ENCODE measurements at regions not wholly inside any gene's neighbourhood (a gene's known extent, or its start where the extent isn't known, plus 50 kb on each side); places are given as distances from the start of the nearest gene placed in this dataset.

DNA sequence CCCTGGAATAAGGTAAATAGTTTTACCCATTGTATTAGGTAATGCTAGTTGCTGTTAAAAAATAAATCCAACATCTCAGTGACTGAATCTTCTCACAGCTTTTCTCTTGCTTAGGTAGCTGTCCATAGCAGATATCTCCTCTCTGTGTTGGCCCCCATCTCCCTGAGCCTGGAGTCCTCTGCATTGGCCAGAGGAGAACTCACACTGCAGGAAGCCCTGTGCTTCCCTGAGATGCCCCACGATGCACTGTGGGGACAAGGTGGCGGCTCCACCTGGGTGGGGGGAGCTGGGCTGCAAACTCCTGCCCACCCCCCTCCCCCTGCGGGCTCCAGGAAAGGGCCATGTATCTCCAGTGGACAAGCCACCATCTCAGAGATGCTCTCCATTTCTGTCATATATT is 80.4 kb upstream of the SALL3 start:
- DNase-seq, result no peak

DNA sequence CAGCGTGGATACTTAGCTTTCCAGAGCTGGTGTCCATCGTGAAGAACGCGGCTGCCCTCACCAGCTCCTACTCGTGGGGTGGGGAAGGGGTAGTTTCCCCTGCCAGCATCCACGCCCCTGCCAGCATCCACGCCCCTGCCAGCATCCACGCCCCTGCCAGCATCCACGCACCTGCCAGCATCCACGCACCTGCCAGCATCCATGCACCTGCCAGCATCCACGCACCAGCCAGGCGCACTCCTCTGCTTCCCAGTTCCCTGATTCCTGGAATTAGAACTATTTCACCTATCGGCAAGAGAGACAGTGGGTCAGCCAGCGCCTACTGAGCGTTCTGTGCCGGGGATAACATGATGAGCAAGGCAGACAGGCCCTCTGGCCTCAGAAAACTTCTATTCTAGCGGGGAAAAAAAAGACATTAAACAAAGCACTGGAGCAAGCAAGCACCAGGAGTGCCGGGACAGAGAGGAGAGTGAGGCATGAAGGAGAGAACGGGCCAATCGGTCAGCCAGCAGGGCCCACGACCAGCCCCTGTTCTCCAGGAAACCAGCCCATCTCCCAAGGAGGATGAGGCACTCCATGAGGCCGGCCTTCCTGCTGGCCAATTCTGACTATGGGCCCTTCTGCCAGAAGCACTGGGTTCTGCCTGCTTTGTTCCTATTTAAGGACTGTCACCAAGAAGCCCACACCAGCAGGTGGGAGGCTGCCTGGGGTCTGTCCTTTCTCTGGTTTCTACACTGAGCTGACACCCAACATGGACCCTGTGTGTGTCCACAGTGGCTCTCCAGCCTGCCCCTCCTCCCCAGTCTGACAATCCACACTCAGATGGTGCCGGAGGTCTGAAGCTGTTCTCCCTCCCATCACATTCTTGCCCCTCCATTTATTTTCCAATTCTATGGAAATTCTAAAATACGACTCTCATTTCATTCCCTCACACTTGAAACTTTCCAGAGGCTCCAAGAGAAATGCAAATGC is 78.4 kb upstream of the SALL3 start:
- DNase-seq, result no peak

DNA sequence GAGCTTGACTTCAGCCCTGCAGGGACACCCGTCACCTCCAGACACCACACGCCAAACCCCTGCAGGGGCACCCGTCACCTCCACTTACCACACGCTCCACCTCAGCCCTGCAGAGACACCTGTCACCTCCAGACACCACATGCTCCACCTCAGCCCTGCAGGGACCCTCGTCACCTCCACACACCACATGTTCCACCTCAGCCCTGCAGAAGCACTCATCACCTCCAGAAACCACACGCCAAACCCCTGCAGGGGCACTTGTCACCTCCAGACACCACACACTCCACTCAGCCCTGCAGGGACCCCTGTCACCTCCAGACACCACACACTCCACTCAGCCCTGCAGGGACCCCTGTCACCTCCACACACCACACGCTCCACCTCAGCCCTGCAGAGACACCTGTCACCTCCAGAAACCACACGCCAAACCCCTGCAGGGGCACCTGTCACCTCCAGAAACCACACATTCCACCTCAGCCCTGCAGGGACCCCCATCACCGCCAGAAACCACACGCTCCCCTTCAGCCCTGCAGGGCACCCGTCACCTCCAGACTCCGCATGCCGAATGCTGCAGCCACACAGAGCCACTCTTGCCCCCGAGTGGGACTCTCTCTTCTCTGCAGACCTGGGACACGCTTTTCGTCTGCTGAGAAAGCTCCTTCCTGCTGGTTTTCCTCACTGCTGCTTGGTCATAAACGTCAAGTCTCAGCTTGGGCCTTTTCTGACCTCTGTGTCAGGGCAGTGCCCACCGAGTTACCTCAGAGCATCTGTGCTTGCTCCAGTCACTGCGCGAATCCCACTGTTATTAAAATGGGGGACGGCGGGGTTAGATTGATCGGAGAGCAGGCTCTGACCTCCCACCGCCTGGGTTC is 77.5 kb upstream of the SALL3 start:
- DNase-seq, result no peak

DNA sequence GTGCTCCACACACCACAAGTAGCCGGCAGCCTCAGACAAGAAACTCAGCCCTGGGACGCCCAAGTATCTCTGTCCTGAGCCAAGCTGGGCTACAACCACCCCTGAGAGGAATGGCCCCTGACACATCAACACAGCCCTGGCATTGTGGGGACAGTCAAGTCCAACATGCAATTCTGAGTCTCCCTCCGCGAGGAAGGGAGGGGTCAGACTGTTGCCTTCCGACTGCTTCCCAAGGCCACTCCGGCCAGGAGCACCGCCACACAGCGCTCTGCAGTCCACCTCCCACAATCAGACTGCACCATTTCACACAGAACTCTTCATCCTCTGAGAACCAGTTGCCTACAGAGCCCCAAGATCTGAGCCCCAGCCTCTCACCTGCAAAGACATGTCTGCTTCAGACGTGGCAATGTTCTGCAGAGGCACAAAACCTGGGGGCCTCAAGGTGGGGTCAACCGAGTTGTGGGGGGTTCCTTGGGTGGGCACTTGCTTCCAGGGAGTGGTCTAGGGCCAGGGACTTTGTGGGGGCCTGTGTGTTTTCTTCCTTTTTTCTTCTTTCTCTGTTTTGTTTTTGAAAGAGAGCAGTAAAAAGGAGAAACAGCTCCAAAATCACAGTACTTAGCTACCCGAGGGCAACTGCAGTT is 76.7 kb upstream of the SALL3 start:
- DNase-seq, result no peak

DNA sequence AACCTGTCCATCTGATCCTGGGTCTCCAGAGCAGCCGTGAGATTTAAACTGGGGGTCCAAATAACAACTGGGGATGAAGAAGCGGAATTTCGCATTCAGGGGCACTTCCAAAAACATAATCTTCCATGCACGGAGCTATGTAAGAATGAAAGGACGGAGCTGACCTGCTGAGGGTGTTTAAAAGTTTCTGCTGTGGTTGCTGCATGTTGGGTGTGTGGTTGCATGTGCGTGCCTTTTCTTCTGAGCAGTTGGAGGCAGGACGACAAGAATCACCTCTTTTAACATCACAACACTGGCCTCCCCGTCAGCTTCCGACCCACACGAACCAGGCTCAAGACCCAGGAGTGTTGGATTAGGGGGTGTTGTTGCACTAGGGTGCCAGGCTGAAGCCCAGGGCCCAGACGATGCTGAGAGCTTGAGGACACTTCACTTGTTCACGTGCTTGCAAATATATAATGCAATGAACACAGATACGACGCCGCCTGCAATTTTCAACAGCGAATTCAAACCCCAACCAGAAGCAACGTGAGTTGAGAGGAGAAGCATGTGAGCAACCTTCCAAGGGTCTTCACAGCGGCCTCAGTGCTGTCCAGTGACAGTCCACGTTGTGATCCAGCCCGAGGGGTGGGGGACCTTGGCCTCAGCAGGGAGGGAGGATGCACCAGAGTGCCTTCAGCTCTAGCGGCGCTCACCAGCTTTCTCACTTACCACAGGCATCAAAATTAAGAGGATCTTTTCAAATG is 76.0 kb upstream of the SALL3 start:
- no peak for DNase-seq

DNA sequence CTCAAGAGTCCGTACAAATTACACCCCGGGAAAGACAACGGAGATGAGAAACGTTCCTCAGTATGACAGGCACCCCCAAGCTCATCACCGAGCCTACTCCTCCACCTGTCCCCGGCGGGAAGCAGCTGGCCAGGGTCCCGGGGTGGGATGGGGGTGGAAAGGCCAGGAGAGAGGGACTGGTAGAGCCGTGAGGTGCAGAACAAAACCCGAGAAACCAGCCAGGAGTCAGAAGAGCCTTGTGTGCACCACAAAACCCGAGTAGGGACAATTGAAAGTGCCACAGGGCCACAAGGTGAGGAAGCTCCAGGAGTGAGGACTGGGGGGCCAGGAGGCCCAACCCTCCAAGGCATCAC is 75.5 kb upstream of the SALL3 start:
- DNase-seq, result no peak

DNA sequence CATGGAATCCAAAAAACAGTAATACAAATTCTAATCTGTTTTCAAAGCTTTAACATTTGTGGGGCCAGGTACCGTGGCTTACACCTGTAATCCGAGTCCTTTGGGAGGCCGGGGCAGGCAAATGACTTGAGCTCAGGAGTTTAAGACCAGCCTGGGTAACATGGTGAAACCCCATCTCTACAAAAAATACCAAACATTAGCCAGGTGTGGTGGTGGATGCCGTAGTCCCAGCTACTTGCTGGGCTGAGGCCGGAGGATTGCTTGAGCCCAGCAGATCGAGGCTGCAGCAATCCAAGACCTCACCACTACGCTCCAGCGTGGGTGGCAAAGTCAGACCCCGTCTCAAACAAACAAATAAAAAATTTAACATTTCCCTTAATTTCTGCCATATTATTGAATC is 74.3 kb upstream of the SALL3 start:
- DNase-seq, result no peak

DNA sequence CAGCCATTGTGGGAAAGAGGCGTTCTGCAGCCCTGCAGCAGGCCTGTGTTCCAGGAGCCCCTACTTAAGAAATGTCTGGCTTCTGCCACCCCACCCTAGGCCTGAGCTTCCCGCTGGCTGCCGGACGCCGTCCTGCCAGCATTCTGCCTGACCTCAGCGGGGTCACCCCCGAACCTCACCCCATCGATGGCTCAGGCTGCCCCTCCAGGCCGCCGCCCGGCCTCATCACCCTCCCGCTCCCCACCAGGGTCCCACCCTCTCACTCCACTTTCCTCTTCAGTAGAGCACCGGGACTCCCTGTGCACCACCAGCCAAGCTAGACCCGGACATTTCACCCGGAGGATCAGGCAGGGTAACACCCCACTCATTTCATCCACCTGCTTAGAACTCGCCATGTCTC is 73.6 kb upstream of the SALL3 start:
- no peak for DNase-seq

DNA sequence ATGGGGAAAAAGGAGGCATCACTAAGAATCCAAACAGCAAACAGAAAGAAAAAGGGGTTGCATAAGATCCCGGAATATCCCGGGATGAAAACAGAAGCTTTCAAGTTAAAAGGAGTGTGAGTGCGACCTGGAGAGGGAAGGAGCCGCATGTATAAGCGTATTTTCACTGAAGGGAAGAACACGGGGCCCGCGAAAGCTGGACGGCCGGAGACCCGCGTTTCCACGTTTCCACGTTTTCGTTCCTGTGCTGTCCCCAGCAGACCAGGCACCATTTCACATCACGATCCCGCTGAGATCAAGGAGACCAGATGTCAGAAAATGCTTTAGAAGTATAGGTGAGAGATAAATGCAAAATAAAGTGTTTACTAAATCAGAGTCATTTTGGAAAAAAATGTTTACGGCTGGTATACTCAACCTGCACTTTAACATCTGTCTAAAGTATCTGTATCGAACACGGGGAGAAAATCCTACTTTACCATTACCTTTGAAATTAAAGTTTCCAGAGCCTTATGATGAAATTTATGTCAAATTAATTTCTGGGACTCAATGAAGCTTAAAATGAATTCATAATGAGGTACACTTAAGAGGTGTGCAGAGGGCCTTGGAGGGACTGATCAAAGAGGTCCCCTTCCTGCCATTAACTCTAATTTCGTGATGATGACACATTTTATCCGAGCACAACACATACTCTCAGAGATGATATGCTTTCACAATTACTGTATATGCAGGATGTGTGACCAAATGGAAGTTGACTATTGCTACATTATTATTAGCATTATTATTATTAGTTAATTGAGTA is 71.0 kb upstream of the SALL3 start:
- DNase-seq, result no peak

DNA sequence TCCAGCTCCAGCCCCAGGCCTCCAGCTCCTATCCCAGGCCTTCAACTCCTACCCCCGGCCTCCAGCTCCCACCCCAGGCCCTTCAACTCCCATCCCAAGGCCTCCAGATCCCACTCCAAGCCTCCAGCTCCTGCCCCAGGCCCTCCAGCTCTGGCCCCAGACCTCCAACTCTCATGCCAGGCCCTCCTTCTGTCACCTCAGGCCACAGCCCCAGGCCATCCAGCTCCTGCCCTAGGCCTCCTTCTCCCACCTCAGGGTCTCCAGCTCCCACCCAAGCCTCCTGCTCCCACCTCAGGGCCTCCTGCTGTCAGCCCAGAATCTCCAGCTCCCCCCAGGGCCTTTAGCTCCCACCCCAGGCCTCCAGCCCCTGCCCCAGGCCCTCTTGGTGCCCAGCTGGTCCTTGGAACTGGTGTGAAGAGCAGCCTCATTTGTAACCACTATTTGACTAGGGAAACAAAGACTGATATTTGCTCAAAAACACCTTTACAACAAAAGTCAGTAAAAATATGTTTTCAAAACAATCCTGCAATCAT is 67.8 kb upstream of the SALL3 start:
- DNase-seq, result no peak

DNA sequence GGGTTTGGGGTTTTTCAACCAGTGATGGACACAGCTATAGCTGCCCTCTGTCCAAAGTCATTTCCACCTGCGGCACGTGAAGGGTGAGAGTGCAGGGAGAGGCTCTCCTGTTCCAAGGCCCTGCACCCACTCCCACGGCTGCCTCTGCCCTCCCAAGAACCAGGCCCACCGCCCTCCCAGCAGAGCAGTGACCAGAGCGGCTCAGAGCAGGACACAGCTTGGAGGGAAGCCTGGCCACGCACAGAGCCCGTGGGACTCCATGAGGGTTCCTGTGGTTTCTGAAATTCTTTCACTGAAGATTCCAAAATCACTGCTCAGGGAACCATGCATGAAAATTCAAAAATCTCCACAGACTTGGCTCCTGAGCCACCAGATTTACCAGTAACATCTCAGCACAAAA is 67.3 kb upstream of the SALL3 start:
- DNase-seq, result no peak

DNA sequence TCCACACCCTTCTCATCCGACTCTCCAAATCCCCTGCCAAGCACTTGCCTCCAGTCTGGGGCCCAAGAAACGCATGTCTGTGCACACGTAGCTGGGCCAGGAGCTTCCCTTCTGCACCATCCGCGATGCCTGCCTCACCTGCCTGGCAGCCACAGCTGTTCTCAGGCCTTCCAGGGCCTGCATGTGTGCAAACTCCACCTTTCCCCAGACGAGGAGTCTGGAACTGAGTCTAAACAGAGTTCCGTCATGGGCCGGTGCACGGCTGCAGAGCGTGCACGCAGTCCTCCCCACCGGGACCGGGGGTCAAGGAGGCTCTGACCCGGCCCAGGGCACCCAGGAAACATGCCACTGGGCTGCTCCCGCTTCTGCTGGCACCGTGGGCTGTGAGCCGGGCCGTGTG is 66.8 kb upstream of the SALL3 start:
- DNase-seq, result no peak

DNA sequence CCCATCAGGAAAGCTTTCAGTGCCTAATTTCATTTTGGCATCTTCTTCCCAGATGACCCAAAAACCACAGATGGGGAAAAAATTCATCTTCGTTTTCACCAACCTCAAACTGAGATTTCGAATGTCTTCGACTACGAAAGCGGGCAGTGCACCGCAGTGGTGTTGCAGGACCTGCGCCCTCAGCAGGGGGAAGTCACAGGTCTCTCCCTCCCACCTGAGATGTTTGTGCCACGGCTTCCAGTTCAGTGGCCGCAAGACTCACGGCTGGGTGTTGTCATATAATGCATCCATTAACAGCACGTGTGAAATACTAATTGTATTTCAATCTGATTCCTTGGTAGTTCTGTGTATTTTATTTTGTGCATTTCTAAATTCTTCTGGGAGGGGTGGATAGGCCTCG is 66.2 kb upstream of the SALL3 start:
- DNase-seq, result no peak

DNA sequence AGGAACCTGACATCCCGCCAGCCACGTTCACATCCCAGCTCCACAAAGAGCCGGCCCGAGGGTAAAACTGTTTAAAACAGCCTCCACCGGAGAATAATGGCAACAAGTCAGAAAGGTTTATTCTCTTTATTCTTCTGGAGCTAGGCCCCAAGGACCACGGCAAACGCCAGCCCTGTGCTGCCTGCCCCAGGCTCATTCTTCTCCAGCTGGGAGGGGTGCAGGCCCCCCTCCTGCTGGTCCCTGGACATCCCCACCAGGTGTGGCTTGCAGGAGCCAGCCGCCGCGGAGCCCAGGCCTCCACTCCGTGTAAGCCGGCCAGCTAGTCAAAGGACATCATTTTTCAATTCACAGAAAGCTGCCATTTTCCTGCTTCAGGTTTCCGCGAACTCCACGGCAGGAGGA is 65.8 kb upstream of the SALL3 start:
- no peak for DNase-seq

DNA sequence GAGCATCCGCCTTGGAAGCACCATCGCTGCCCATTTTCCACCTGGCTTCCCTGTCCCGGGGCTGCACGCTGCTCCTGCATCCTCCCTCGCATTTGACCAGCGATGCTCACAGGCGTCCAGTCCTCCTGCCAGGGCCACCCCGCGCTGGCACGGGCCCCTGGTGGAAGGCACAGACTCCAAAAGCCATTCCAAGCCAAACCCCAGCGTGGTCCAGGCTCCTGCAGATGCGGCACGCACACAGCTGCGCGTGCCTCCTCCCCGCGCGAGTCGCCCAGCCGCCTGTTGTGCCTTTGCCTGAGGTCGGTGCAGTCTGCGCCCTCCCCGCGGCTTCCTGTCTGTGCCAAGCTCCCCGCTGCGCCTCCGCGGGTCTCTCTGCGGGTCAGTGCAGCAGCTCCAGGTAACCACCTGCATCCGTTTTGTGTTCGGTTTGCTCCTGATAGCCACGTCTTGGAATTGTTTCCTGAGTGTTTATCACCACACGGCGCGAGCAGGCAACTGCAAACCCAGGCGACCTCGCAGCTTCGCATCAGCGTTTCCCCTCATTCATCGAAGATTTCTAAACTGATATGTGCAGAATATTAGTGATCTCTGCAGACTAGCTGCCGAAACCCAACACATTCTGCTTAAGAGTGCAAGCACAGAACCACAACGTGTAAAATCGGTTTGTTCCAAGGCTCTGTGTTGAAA is 65.2 kb upstream of the SALL3 start:
- no peak for DNase-seq

DNA sequence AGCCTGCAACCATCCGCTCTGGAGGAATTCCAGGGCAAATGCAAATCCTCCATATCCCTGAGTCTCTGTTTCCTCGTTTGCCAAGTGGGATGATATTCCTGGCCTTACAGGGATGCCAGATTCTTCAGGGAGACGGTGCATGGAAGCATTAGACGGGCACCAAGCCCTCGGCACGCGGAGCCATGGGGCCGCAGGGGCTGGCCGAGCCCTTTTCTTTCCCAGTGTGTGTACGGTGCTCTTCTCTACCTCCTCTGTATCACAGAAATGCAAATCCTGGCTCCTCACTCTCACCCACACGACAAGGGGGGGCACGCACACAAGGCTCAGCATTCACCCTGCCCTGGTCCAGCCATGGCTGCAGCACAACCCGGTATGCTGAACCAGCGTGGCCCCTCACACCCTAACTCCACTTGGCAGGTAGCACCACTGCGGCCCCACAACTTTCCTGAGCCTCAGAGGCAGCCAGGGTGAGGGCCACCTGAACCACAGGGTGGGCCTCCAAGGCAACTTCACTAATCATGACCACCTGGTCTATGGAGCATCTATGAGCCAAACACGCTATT is 64.1 kb upstream of the SALL3 start:
- no peak for DNase-seq

DNA sequence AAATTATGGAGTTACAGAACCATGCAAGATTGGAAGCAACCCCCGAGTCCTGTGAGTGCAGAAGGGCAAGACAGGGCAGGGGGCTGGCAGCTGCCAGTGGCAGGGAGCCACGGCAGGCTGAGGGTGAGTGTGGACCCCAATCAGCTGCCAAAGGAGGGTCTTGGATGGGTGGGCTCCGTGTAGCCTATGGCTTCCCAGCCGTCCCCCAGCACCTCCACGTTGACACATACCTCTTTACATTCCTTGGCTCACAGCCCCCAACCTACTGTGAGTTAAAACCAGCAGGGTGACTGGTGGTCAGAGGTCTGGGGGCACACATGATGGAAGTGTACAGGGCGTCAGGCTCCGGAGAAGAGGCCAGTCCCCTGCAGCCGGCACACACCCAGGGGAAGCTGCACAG is 60.9 kb upstream of the SALL3 start:
- DNase-seq, result no peak

DNA sequence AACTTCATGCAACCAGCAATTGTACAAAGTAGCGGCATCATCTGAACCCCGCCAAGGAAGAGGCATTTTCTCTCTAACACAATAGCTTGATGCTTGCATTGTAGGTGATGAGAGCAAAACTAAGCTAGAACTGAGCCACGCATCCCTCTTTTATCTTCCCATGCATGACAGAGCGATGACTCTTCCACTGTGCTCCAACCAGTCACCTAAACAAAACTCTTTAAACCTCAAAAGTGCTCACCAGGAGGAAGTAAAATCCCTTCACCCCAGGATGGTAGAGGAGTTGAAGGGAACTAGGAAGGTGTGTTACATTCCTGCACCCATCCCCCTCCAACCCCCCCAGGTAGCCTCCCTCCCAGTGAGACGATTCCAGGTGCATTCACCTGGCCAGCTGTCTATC is 59.7 kb upstream of the SALL3 start:
- no peak for DNase-seq

DNA sequence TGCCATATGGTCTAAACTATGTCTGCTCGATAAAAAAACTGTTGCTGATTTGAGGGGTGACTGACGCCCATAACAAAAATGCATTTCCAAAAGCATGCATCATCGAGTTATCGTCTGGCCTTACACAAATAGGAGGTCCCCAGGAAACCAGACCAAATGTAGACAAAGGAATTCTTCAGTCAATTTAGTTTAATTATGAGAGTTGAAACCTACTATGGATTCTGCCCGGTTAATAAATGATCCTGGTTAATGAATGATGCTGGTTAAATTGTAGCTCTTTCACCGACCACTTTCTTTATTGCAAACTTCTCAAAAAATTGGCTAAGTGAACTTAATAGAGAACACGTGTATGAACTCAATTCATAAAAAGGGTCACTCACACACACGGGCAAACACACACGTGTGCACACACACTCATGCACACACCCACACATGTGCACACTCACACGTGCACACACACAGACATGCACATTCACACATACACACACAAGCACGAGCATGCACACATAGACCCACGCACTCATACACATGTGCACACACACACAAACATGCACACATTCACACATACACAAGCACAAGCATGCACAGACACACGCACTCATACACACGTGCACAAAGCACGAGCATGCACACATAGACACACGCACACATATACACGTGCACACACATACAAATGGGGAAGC is 59.0 kb upstream of the SALL3 start:
- DNase-seq, result no peak

DNA sequence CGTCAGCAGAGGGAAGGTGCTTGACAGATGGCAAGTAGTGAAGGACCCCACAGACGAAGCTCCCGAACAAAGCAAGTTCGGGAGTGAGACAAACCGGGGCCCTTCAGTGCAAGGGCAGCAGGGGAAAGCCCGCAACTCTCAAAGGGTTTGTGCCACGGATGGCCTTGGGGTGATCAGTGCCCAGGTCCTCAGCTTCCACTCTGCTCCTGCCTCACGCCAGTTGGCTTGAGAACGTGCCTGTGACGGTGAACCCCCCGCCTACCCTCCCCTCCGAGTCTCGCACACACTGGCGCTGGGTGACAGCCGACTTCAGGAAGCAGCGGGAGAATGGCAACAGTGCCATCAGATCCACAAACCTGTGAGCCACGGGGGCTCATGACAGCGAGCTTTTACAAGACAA is 56.8 kb upstream of the SALL3 start:
- no peak for DNase-seq
